GM12892 (cell line): ENCODE measurements at regions not wholly inside any gene's neighbourhood (a gene's known extent, or its start where the extent isn't known, plus 50 kb on each side); places are given as distances from the start of the nearest gene placed in this dataset.

ENCODE experiments used
- POLR2A ChIP-seq: IDR thresholded peaks from 2 replicates; pipeline ENCODE4 v1.6.1; 2011; ENCODE audit warnings: low read depth, low read length, control low read depth
- POLR2AphosphoS5 ChIP-seq: IDR thresholded peaks from 2 replicates; pipeline ENCODE4 v1.6.1; 2011; ENCODE audit warnings: low read depth, low read length, control low read depth
- TAF1 ChIP-seq: IDR thresholded peaks from 2 replicates; pipeline ENCODE4 v1.6.1; 2011; ENCODE audit warnings: low read depth, mild to moderate bottlenecking, control low read depth, low read length, borderline replicate concordance

- TF ChIP-seq POLR2A, result no peak
- no peak for TF ChIP-seq POLR2AphosphoS5
- TF ChIP-seq TAF1, result no peak
These were observed 63.0 kb upstream of the LOXL4 start for GRCh38 chr10:98330987-98331386.
